ENCODE measurements at regions not wholly inside any gene's neighbourhood (a gene's known extent, or its start where the extent isn't known, plus 50 kb on each side); places are given as distances from the start of the nearest gene placed in this dataset.

DNA sequence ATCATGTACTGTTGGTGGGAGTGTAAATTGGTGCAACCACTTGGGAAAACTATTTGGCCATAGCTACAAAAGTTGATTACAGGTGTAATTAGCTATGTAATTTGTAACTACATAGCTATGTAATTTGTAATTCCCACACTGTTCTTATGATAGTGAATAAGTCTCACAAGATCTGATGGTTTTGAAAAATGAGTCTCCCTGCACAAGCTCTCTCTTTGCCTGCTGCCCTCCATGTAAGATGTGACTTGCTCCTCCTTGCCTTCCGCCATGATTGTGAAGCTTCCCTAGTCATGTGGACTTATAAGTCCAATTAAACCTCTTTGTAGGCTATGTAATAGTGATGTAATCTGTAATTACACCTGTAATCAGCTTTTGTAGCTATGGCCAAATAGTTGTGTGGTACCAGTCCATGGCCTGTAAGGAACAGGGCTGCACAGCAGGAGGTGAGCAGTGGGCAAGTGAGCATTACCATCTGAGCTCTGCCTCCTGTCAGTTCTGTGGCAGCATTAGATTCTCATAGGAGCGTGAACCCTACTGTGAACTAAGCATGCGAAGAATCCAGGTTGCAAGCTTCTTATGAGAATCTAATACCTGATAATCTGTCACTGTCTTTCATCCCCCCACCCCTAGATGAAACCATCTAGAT, 133.7 kb upstream of the COPS8 start:
- H3K4me2 ChIP-seq (ENCODE audit: insufficient read depth in 1 of 2, low read depth in 2 of 2, low read length in 2 of 2), result no peak overlapping the region
- no peaks in the 10 kb centered on the region; a peak in 1 of 7 replicates for H3K27me3 ChIP-seq (replicated peaks in 1 of 4; ENCODE audit: control insufficient read depth in 3 of 4, extremely low read depth in 1 of 4, insufficient read depth in 3 of 4, low read length in 3 of 4)
- H2BK20ac ChIP-seq (ENCODE audit: low read length), result no peak overlapping the region
- H2AK5ac ChIP-seq (ENCODE audit: low read depth, low read length), result no peak overlapping the region
- no peak overlapping the region for H3K27ac ChIP-seq (ENCODE audit: low read depth, low read length)
- H3K4ac ChIP-seq (replicated peaks; ENCODE audit: insufficient read length, low read depth, low read length), result no peak overlapping the region
- H4K20me1 ChIP-seq (replicated peaks in 1 of 2; ENCODE audit: control insufficient read depth in 1 of 2, insufficient read depth in 2 of 2, low read length in 2 of 2), result no peaks in the 10 kb centered on the region
- ChIA-PET POLR2A (ENCODE audit: partially characterized antibody) (no interaction called here), CTCF (ENCODE audit: partially characterized antibody) (interaction anchor here (0.6 to 1.4 kb wide), 4 partner anchors 10 to 635 kb away, joined by 3 to 5 read pairs (median 4); no protein-coding TSS in a partner anchor)
- no peaks in the 10 kb centered on the region for H3K36me3 ChIP-seq (ENCODE audit: control insufficient read depth in 2 of 4, insufficient read depth in 4 of 4, low read length in 3 of 4)
- no peaks in the 10 kb centered on the region for H3K23me2 ChIP-seq (ENCODE audit: low read depth, low read length)
- H4K5ac ChIP-seq (ENCODE audit: insufficient read length, low read depth, low read length), result no peak overlapping the region
- H2BK120ac ChIP-seq (replicated peaks; ENCODE audit: low read depth, low read length), result no peak overlapping the region
- no peak overlapping the region for H3K18ac ChIP-seq (ENCODE audit: extremely low read depth, low read length)
- no peak overlapping the region for H4K8ac ChIP-seq (ENCODE audit: extremely low read depth, insufficient read depth, low read length)
- no peaks in the 10 kb centered on the region for H3K79me2 ChIP-seq (ENCODE audit: control insufficient read depth in 1 of 2, insufficient read depth in 2 of 2, low read length in 2 of 2)
- FAIRE-seq (no peak), DNase-seq (ENCODE audit: low read depth in 1 of 2, low spot score in 2 of 2) (no peak)
- H3K9ac ChIP-seq (replicated peaks in 1 of 4; ENCODE audit: extremely low read depth in 1 of 4, low read depth in 3 of 4, low read length in 3 of 4), result no peak overlapping the region
- 94% methylated on average over 3 of the region's 3 CpGs; no CpG with 5 or more reads in 1 of the 2 experiments for WGBS, 2 experiments (ENCODE audit: extremely low coverage in 1 of 2, insufficient coverage in 1 of 2, insufficient read length in 1 of 2, insufficient replicate concordance in 2 of 2, low coverage in 1 of 2, low lambda C conversion rate in 2 of 2, missing lambda C conversion rate in 1 of 2)
- H3K56ac ChIP-seq (replicated peaks; ENCODE audit: insufficient read length, low read depth, low read length), result no peak overlapping the region
- H3K4me3 ChIP-seq (ENCODE audit: extremely low read depth in 1 of 4, insufficient read depth in 2 of 4, low read depth in 3 of 4, low read length in 4 of 4), result no peak overlapping the region
- no peak overlapping the region for H3K14ac ChIP-seq (ENCODE audit: insufficient read length)
- H2BK12ac ChIP-seq (ENCODE audit: low read depth, low read length), result no peak overlapping the region
- H3K79me1 ChIP-seq (ENCODE audit: low read depth, low read length), result no peaks in the 10 kb centered on the region
- H2AFZ ChIP-seq (ENCODE audit: low read length), result no peak overlapping the region
- H3K9me3 ChIP-seq (ENCODE audit: insufficient read depth in 2 of 2, low read depth in 1 of 2, low read length in 1 of 2), result peaks cover 9 to 12% of the 10 kb centered on the region in 2 experiments; a peak in 3 of 4 replicates
- no peak overlapping the region for H3K23ac ChIP-seq (ENCODE audit: insufficient read length)
- H4K91ac ChIP-seq (replicated peaks; ENCODE audit: insufficient read length, low read length), result no peak overlapping the region
- no peak overlapping the region for H2BK5ac ChIP-seq (ENCODE audit: low read depth, low read length)
- H3K4me1 ChIP-seq (replicated peaks in 1 of 4; ENCODE audit: control insufficient read depth in 3 of 4, insufficient read depth in 4 of 4, low read length in 3 of 4), result peaks cover 0 to 7% (median 3%) of the 10 kb centered on the region in 4 experiments; a peak in 4 of 7 replicates
- H2BK15ac ChIP-seq (ENCODE audit: low read length), result no peak overlapping the region
- TF ChIP-seq SP1 (IDR thresholded peaks at IDR 0.05; ENCODE audit: low read depth, low read length) (no peak), CHD2 (IDR thresholded peaks at IDR 0.05; ENCODE audit: low read length) (no peak), POLR2A (IDR thresholded peaks at IDR 0.05; ENCODE audit: control extremely low read depth in 1 of 2, low read depth in 2 of 2, low read length in 2 of 2) (no peak), JUND (IDR thresholded peaks at IDR 0.05; ENCODE audit: low read length) (no peak), MAFK (IDR thresholded peaks at IDR 0.05; ENCODE audit: low read depth, low read length) (no peak), POLR2AphosphoS5 (IDR thresholded peaks at IDR 0.05; ENCODE audit: low read depth, low read length) (no peak), NRF1 (IDR thresholded peaks at IDR 0.05; ENCODE audit: low read depth, low read length) (no peak), SIRT6 (IDR thresholded peaks at IDR 0.05; ENCODE audit: low read length) (no peak), GABPA (IDR thresholded peaks at IDR 0.05; ENCODE audit: borderline replicate concordance, insufficient read depth, low read length) (no peak), PHF8 (conservative IDR thresholded peaks at IDR 0.05; ENCODE audit: low read depth, low read length) (no peak), HDAC6 (IDR thresholded peaks at IDR 0.05; ENCODE audit: low read depth, low read length) (no peak), JUN (IDR thresholded peaks at IDR 0.05; ENCODE audit: low read depth, low read length) (no peak)
- TF ChIP-seq, protein P1, sequence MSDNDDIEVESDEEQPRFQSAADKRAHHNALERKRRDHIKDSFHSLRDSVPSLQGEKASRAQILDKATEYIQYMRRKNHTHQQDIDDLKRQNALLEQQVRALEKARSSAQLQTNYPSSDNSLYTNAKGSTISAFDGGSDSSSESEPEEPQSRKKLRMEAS (IDR thresholded peaks at IDR 0.05), result no peak
- TF ChIP-seq, protein P2, sequence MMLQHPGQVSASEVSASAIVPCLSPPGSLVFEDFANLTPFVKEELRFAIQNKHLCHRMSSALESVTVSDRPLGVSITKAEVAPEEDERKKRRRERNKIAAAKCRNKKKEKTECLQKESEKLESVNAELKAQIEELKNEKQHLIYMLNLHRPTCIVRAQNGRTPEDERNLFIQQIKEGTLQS (IDR thresholded peaks at IDR 0.05; ENCODE audit: insufficient read depth, low read depth, low read length), result no peak

Measured in H1 (cell line).